Heart right ventricle (tissue), 16 donors: ENCODE measurements at regions not wholly inside any gene's neighbourhood (a gene's known extent, or its start where the extent isn't known, plus 50 kb on each side); places are given as distances from the start of the nearest gene placed in this dataset.

Experiments used
- ATAC-seq, 8 donors: fragments of 200-7000 bp; cut with Tn5 transposase; one replicate each; pipeline ENCODE4 v1.9.1; 2020; ENCODE audit warnings: mild to moderate bottlenecking in 8 of 8, moderate library complexity in 8 of 8, moderate number of reproducible peaks in 1 of 8
- DNase-seq, 2 donors: peaks; one replicate each; pipeline ENCODE4 v3.0.0-alpha.2; 2020
- H3K27ac ChIP-seq, 10 donors: fragments of 200-600 bp; sonication (generic) in 2 of 10; one replicate each; pipeline versions ENCODE4 v1.5.0 to v1.8.0; 2020 to 2022; ENCODE audit warnings: mild to moderate bottlenecking in 3 of 10
- H3K27me3 ChIP-seq, 7 donors: fragments of 200-600 bp; one replicate each; pipeline ENCODE4 v1.8.0; 2021 to 2022; ENCODE audit warnings: mild to moderate bottlenecking in 2 of 7
- H3K36me3 ChIP-seq, 9 donors: fragments of 200-600 bp; sonication (generic) in 1 of 9; one replicate each; pipeline versions ENCODE4 v1.5.0 to v1.8.0; 2020 to 2022; ENCODE audit warnings: mild to moderate bottlenecking in 2 of 9
- H3K4me1 ChIP-seq, 9 donors: fragments of 200-600 bp; sonication (generic) in 1 of 9; one replicate each; pipeline versions ENCODE4 v1.5.0 to v1.8.0; 2020 to 2022; ENCODE audit warnings: mild to moderate bottlenecking in 4 of 9
- H3K4me3 ChIP-seq, 10 donors: fragments of 200-600 bp; sonication (generic) in 2 of 10; one replicate each; pipeline versions ENCODE4 v1.5.0 to v1.8.0; 2020 to 2022; ENCODE audit warnings: mild to moderate bottlenecking in 7 of 10, moderate library complexity in 2 of 10
- H3K9me3 ChIP-seq, 11 donors: fragments of 200-600 bp in 10 of 11; sonication (generic) in 2 of 11; one replicate each; pipeline versions ENCODE4 v1.5.0 to v1.8.0; 2013 to 2022; ENCODE audit warnings: mild to moderate bottlenecking in 2 of 11, control low read depth in 1 of 11, moderate library complexity in 1 of 11
- CTCF ChIP-seq, 9 donors: fragments of 200-600 bp; sonication (generic) in 2 of 9; IDR thresholded peaks; one replicate each; pipeline versions ENCODE4 v1.5.0 to v1.8.0; 2021 to 2022; ENCODE audit warnings: antibody characterized with exemption in 9 of 9, mild to moderate bottlenecking in 5 of 9, moderate library complexity in 1 of 9
- WGBS, 2 donors: extraction: QIAGEN DNeasy Blood & Tissue Kit; methylation state at CpG; one replicate each; pipeline ENCODE4 v1.1.7; 2013; ENCODE audit warnings: inconsistent platforms in 1 of 2; 5-methylcytosine and 5-hydroxymethylcytosine counted together
- intact Hi-C, 10 donors: fragments of 100-400 bp; cut with DNase I; formaldehyde crosslinking; loops; one replicate each; pipeline versions ENCODE4 v1.11.1 to v1.14.2; 2022
- donor health status: Arrhythmogenic right ventricular cardiomyopathy.
- donor health status: ischemic (EF 13 %, LVEDD 7.1; RV severe dilation, severe dysfunction).
- donor health status: healthy with polysubstance abuse.
- donor health status: DM: no; HTN: yes; CAD: no.
- donor health status: DM: no; HTN: no; CAD: no.
- donor health status: ischemic (EF 25% LVEDD 6.9; RV normal size, moderate dysfunction).
- donor health status: ischemic (EF 25% LVEDD 5.7; RV mildly dilated, moderate dysfunction).
- donor health status: healthy.
- donor health status: DM: yes; HTN: yes; CAD: no.
- donor health status: Ischemic cardiomyopathy.
- donor health status: ischemic (EF 35%, LVEDD 5.7; RV mildly dilated, moderate dysfunction).
- donor health status: nonischemic (EF 11% LVEDD 7.7; RV severe dilation, severe dysfunction).
- donor health status: DM: yes; HTN: yes; CAD: no.
- donor health status: PGD.
- donor health status: ischemic (EF 29% LVEDD 5.4; RV normal size, mild dysfunction).
- donor health status: nonischemic (EF 23%, LVEDD 6.1; RV moderate dilation, normal function).

- 84 to 87% methylated on average over 4 of the region's 4 CpGs for WGBS, 2 donors
- H3K9me3 ChIP-seq: peaks cover 0 to 27% (median 14%) of the 10 kb centered on the region in 11 donors
- no peak overlapping the region for H3K4me3 ChIP-seq
- H3K27ac ChIP-seq: no peak overlapping the region
- intact Hi-C loops: no loop called here
- H3K4me1 ChIP-seq: no peaks in the 10 kb centered on the region
- no peak for DNase-seq
- no peak for ATAC-seq
- H3K27me3 ChIP-seq: no peaks in the 10 kb centered on the region
- no peak for TF ChIP-seq CTCF (IDR thresholded peaks at IDR 0.05)
- H3K36me3 ChIP-seq: no peaks in the 10 kb centered on the region
These were observed 86.7 kb upstream of the CYYR1 start for GRCh38 chr21:26659757-26660156.

GRCh38 chr21:26659182-26659581, 86.1 kb upstream of the CYYR1 start:
- TF ChIP-seq CTCF (IDR thresholded peaks at IDR 0.05): no peak
- 57 to 70% methylated on average over 1 of the region's 1 CpG for WGBS, 2 donors
- Histone ChIP-seq H3K9me3 (peaks cover 0 to 21% (median 12%) of the 10 kb centered on the region in 11 donors), H3K4me1 (no peaks in the 10 kb centered on the region), H3K4me3 (no peak overlapping the region), H3K27me3 (no peaks in the 10 kb centered on the region), H3K27ac (no peak overlapping the region), H3K36me3 (no peaks in the 10 kb centered on the region)
- DNase-seq: no peak
- no peak for ATAC-seq
- intact Hi-C loops: no loop called here

GRCh38 chr21:26655460-26655859, 82.4 kb upstream of the CYYR1 start:
- no peak overlapping the region for H3K27ac ChIP-seq
- peaks cover 0 to 16% (median 12%) of the 10 kb centered on the region in 11 donors for H3K9me3 ChIP-seq
- H3K4me3 ChIP-seq: no peak overlapping the region
- H3K4me1 ChIP-seq: no peaks in the 10 kb centered on the region
- no peak for DNase-seq
- TF ChIP-seq CTCF (IDR thresholded peaks at IDR 0.05): no peak
- intact Hi-C loops: no loop called here
- no peaks in the 10 kb centered on the region for H3K36me3 ChIP-seq
- 82 to 91% methylated on average over 6 of the region's 6 CpGs for WGBS, 2 donors
- ATAC-seq: no peak
- no peaks in the 10 kb centered on the region for H3K27me3 ChIP-seq

GRCh38 chr21:26653430-26653829, 80.3 kb upstream of the CYYR1 start:
- Histone ChIP-seq H3K36me3 (no peaks in the 10 kb centered on the region), H3K27me3 (no peaks in the 10 kb centered on the region), H3K27ac (no peak overlapping the region), H3K4me1 (no peaks in the 10 kb centered on the region), H3K4me3 (no peak overlapping the region), H3K9me3 (peaks cover 0 to 3% (median 0%) of the 10 kb centered on the region in 11 donors)
- no peak for ATAC-seq
- no peak for DNase-seq
- TF ChIP-seq CTCF (IDR thresholded peaks at IDR 0.05): no peak
- intact Hi-C loops: loop anchor here in 1 of 10 donors (5.0 kb wide), 1 partner anchor 1699 kb away; no protein-coding TSS in a partner anchor
- 55 to 56% methylated on average over 5 of the region's 5 CpGs for WGBS, 2 donors
